ENCODE measurements at regions not wholly inside any gene's neighbourhood (a gene's known extent, or its start where the extent isn't known, plus 50 kb on each side); places are given as distances from the start of the nearest gene placed in this dataset.

GRCh38 chr2:228827056-228827700 is 443.9 kb downstream of the PID1 start:
- POLR2A ChIA-PET, result no interaction called here
- Histone ChIP-seq H3K4me3 (replicated peaks in 1 of 3; ENCODE audit: insufficient read depth in 1 of 3, low read depth in 2 of 3, low read length in 3 of 3) (no peak overlapping the region), H3K9ac (ENCODE audit: insufficient read depth, low read depth, low read length) (no peak overlapping the region), H3K27ac (ENCODE audit: extremely low read length, insufficient read depth, low read length) (no peak overlapping the region), H3K4me1 (ENCODE audit: insufficient read depth, low read length) (no peaks in the 10 kb centered on the region), H3K4me2 (ENCODE audit: low read depth, low read length) (no peak overlapping the region), H4K20me1 (ENCODE audit: insufficient read depth, low read length) (no peaks in the 10 kb centered on the region), H3K36me3 (replicated peaks in 1 of 2; ENCODE audit: control insufficient read depth in 1 of 2, insufficient read depth in 2 of 2, low read length in 2 of 2) (no peaks in the 10 kb centered on the region), H3K9me3 (ENCODE audit: low read length) (peaks cover 82% of the 10 kb centered on the region), H2AFZ (ENCODE audit: low read length) (no peak overlapping the region), H3K79me2 (ENCODE audit: insufficient read depth, low read length) (no peaks in the 10 kb centered on the region), H3K27me3 (ENCODE audit: control insufficient read depth in 1 of 2, insufficient read depth in 2 of 2, low read length in 2 of 2) (no peaks in the 10 kb centered on the region)
- TF ChIP-seq MTA3 (CRISPR knock-in tag; IDR thresholded peaks at IDR 0.05), result no peak
- TF ChIP-seq, protein P1, sequence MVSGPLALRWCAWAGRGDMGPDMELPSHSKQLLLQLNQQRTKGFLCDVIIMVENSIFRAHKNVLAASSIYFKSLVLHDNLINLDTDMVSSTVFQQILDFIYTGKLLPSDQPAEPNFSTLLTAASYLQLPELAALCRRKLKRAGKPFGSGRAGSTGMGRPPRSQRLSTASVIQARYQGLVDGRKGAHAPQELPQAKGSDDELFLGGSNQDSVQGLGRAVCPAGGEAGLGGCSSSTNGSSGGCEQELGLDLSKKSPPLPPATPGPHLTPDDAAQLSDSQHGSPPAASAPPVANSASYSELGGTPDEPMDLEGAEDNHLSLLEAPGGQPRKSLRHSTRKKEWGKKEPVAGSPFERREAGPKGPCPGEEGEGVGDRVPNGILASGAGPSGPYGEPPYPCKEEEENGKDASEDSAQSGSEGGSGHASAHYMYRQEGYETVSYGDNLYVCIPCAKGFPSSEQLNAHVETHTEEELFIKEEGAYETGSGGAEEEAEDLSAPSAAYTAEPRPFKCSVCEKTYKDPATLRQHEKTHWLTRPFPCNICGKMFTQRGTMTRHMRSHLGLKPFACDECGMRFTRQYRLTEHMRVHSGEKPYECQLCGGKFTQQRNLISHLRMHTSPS (CRISPR knock-in tag; IDR thresholded peaks at IDR 0.05; ENCODE audit: low read depth), result no peak
- no peak for TF ChIP-seq REPIN1 (CRISPR knock-in tag; IDR thresholded peaks at IDR 0.05; ENCODE audit: borderline replicate concordance, low read depth)
- TF ChIP-seq MIXL1 (CRISPR knock-in tag; IDR thresholded peaks at IDR 0.05), result no peak
- TF ChIP-seq ZFAT (CRISPR knock-in tag; conservative IDR thresholded peaks at IDR 0.05), result no peak
- TF ChIP-seq, protein P2, sequence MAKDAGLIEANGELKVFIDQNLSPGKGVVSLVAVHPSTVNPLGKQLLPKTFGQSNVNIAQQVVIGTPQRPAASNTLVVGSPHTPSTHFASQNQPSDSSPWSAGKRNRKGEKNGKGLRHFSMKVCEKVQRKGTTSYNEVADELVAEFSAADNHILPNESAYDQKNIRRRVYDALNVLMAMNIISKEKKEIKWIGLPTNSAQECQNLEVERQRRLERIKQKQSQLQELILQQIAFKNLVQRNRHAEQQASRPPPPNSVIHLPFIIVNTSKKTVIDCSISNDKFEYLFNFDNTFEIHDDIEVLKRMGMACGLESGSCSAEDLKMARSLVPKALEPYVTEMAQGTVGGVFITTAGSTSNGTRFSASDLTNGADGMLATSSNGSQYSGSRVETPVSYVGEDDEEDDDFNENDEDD (CRISPR knock-in tag; IDR thresholded peaks at IDR 0.05; ENCODE audit: borderline replicate concordance), result no peak
- ATAC-seq (no peak), DNase-seq (ENCODE audit: low spot score) (no peak), FAIRE-seq (no peak)
- WGBS (ENCODE audit: low lambda C conversion rate), result 24% methylated on average over 4 of the region's 4 CpGs
- no TSS peak for BruUV-seq (replicated peaks)
- in situ Hi-C loops (cut with HindIII; ENCODE audit: extremely low pct_ligation_motif_present, low pct_unique_long_range_greater_than_20kb) (no loop called here), intact Hi-C loops (cut with micrococcal nuclease; ENCODE audit: unreplicated experiment) (no loop called here)
- CTCF ChIA-PET (ENCODE audit: low intra/inter-chr PET ratio, low total read pairs), result no interaction called here

All from HepG2 (cell line).